ENCODE measurements at regions not wholly inside any gene's neighbourhood (a gene's known extent, or its start where the extent isn't known, plus 50 kb on each side); places are given as distances from the start of the nearest gene placed in this dataset.
"Not testable (repeated sequence)": the region's sequence is repeated elsewhere in the genome, so short reads cannot be mapped to it uniquely, and the experiment has no call there.

- H3K9me3 ChIP-seq, result no peaks in the 10 kb centered on the region
- no peak for DNase-seq (ENCODE audit: low spot score in 2 of 2)
- TF ChIP-seq CTCF (IDR thresholded peaks at IDR 0.05) (no peak), POLR2AphosphoS5 (IDR thresholded peaks at IDR 0.05) (no peak), POLR2A (IDR thresholded peaks at IDR 0.05) (no peak)
- H3K36me3 ChIP-seq, result no peaks in the 10 kb centered on the region
- no peaks in the 10 kb centered on the region for H3K27me3 ChIP-seq
- no peak overlapping the region for H3K27ac ChIP-seq
- intact Hi-C loops (cut with DNase I; ENCODE audit: low total_unique reads), result no loop called here
- H3K4me1 ChIP-seq, result no peaks in the 10 kb centered on the region
- H3K4me3 ChIP-seq, result no peak overlapping the region
Measured at GRCh38 chr7:51918581-51918980, 602.0 kb upstream of the COBL start.

GRCh38 chr7:51901489-51901840 lies 584.9 kb upstream of the COBL start:
- no peak for DNase-seq (ENCODE audit: low spot score in 2 of 2)
- Histone ChIP-seq H3K4me3 (no peak overlapping the region), H3K36me3 (no peaks in the 10 kb centered on the region), H3K4me1 (no peaks in the 10 kb centered on the region), H3K27me3 (no peaks in the 10 kb centered on the region), H3K9me3 (peaks cover 0 to 4% of the 10 kb centered on the region in 2 donors), H3K27ac (no peak overlapping the region)
- no peak for TF ChIP-seq POLR2A (IDR thresholded peaks at IDR 0.05)
- TF ChIP-seq CTCF (IDR thresholded peaks at IDR 0.05), result no peak
- TF ChIP-seq POLR2AphosphoS5 (IDR thresholded peaks at IDR 0.05), result no peak
- intact Hi-C loops (cut with DNase I; ENCODE audit: low total_unique reads), result no loop called here

- DNase-seq (ENCODE audit: low spot score in 2 of 2); intact Hi-C loops (cut with DNase I; ENCODE audit: low total_unique reads); H3K27me3 ChIP-seq; H3K27ac ChIP-seq; H3K36me3 ChIP-seq; H3K4me1 ChIP-seq; H3K4me3 ChIP-seq; H3K9me3 ChIP-seq: not testable (repeated sequence)
Measured at GRCh38 chr7:51900755-51901488, 584.3 kb upstream of the COBL start.

- intact Hi-C loops (cut with DNase I; ENCODE audit: low total_unique reads), result no loop called here
Measured at GRCh38 chr7:51899611-51900010, 583.0 kb upstream of the COBL start.

GRCh38 chr7:51882412-51882811 lies 565.8 kb upstream of the COBL start:
- H3K4me1 ChIP-seq, result no peaks in the 10 kb centered on the region
- H3K27me3 ChIP-seq, result no peaks in the 10 kb centered on the region
- no peak overlapping the region for H3K4me3 ChIP-seq
- TF ChIP-seq POLR2A (IDR thresholded peaks at IDR 0.05) (no peak), POLR2AphosphoS5 (IDR thresholded peaks at IDR 0.05) (no peak), CTCF (IDR thresholded peaks at IDR 0.05) (no peak)
- intact Hi-C loops (cut with DNase I; ENCODE audit: low total_unique reads), result no loop called here
- no peaks in the 10 kb centered on the region for H3K9me3 ChIP-seq
- H3K27ac ChIP-seq, result no peak overlapping the region
- DNase-seq (ENCODE audit: low spot score in 2 of 2), result no peak
- H3K36me3 ChIP-seq, result no peaks in the 10 kb centered on the region

More at GRCh38 chr7:51899611-51900010, 583.0 kb upstream of the COBL start:
- no peak for DNase-seq (ENCODE audit: low spot score in 2 of 2)
- Histone ChIP-seq H3K9me3 (peaks cover 0 to 4% of the 10 kb centered on the region in 2 donors), H3K36me3 (no peaks in the 10 kb centered on the region), H3K4me3 (no peak overlapping the region), H3K27me3 (no peaks in the 10 kb centered on the region), H3K4me1 (no peaks in the 10 kb centered on the region), H3K27ac (no peak overlapping the region)
- TF ChIP-seq CTCF (IDR thresholded peaks at IDR 0.05), result no peak
- TF ChIP-seq POLR2A (IDR thresholded peaks at IDR 0.05), result no peak
- TF ChIP-seq POLR2AphosphoS5 (IDR thresholded peaks at IDR 0.05), result no peak

Measured in breast epithelium (tissue), 4 donors.